GM12878 (cell line): ENCODE measurements at regions not wholly inside any gene's neighbourhood (a gene's known extent, or its start where the extent isn't known, plus 50 kb on each side); places are given as distances from the start of the nearest gene placed in this dataset.

Source experiments
- ATAC-seq: fragments of 200-7000 bp; cut with Tn5 transposase; 3 replicates; pipeline ENCODE4 v1.9.1; 2020; ENCODE audit warnings: mild to moderate bottlenecking, moderate library complexity
- BruUV-seq: library from RNA; stranded (reverse); fragments of 400-500 nt; replicated peaks from 2 replicates; lab custom pipeline; 2021; lab: Mats Ljungman, UMichigan
- CTCF ChIA-PET: fragments of 300-600 bp; sonication (Branson Sonifier 250); formaldehyde crosslinking; extraction: SDS; loops from one replicate; lab custom pipeline; 2021; ENCODE audit warnings: inconsistent platforms; lab: Yijun Ruan, JAX
- POLR2A ChIA-PET: fragments of 350-600 bp; formaldehyde crosslinking; extraction: SDS; loops from one replicate; lab custom pipeline; 2021; ENCODE audit warnings: inconsistent platforms; lab: Charles Lee
- RAD21 ChIA-PET: fragments of 300-600 bp; sonication (Branson Sonifier 250); formaldehyde crosslinking; loops from one replicate; lab custom pipeline; 2023; ENCODE audit warnings: antibody characterized with exemption; ENCODE audit not compliant: unreplicated experiment; lab: Charles Lee
- SMC1A ChIA-PET: fragments of 300-600 bp; sonication (Branson Sonifier 250); formaldehyde crosslinking; loops from one replicate; lab custom pipeline; 2023; ENCODE audit not compliant: unreplicated experiment, uncharacterized antibody; lab: Charles Lee
- DNase-seq: peaks from one replicate; pipeline ENCODE4 v3.0.0-alpha.2; 2011; ENCODE audit warnings: low read depth, low spot score
- FAIRE-seq: peaks from 3 replicates; lab custom pipeline; 2011; peaks lifted over from hg19 to GRCh38; lab: Jason Lieb, UNC
- H2AFZ ChIP-seq: 2 replicates; pipeline ENCODE4 v1.6.0; 2011; ENCODE audit warnings: low read depth, low read length, control low read depth; ENCODE audit not compliant: control insufficient read depth
- H3K27ac ChIP-seq: 2 replicates; pipeline ENCODE4 v1.5.1; 2011; ENCODE audit warnings: control low read depth; ENCODE audit not compliant: control insufficient read depth, insufficient read depth
- H3K27me3 ChIP-seq, 2 experiments: replicated peaks in 1 of 2; 2 replicates each; pipeline versions ENCODE4 v1.6.0 to v1.6.1; 2011; ENCODE audit warnings: low read length in 1 of 2; ENCODE audit not compliant: control insufficient read depth in 2 of 2, insufficient read depth in 2 of 2
- H3K36me3 ChIP-seq, 2 experiments: 2 replicates each; pipeline ENCODE4 v1.5.1; 2011; ENCODE audit warnings: low read length in 1 of 2; ENCODE audit not compliant: control insufficient read depth in 2 of 2, insufficient read depth in 2 of 2
- H3K4me1 ChIP-seq: 2 replicates; pipeline ENCODE4 v1.6.1; 2011; ENCODE audit warnings: mild to moderate bottlenecking, low read length, moderate library complexity, mixed read lengths; ENCODE audit not compliant: control insufficient read depth, insufficient read depth
- H3K4me2 ChIP-seq: 2 replicates; pipeline ENCODE4 v1.6.0; 2011; ENCODE audit warnings: control low read depth; ENCODE audit not compliant: control insufficient read depth, insufficient read depth
- H3K4me3 ChIP-seq: fragments of 200-600 bp; sonication (generic); 2 replicates; pipeline ENCODE4 v1.5.1; 2016
- H3K79me2 ChIP-seq: 2 replicates; pipeline ENCODE4 v1.6.0; 2011; ENCODE audit warnings: low read length; ENCODE audit not compliant: control insufficient read depth, insufficient read depth
- H3K9ac ChIP-seq: 2 replicates; pipeline ENCODE4 v1.8.0; 2011; ENCODE audit warnings: low read length, control low read depth, mixed read lengths; ENCODE audit not compliant: control insufficient read depth, insufficient read depth
- H3K9me3 ChIP-seq: replicated peaks from 3 replicates; pipeline ENCODE4 v1.5.1; 2011; ENCODE audit warnings: mild to moderate bottlenecking, low read length; ENCODE audit not compliant: control insufficient read depth, insufficient read depth
- H4K20me1 ChIP-seq: 2 replicates; pipeline ENCODE4 v1.6.0; 2011; ENCODE audit not compliant: control insufficient read depth, insufficient read depth
- ASH2L ChIP-seq: fragments of 300-600, 200-600 bp; sonication (generic); IDR thresholded peaks from 2 replicates; pipeline ENCODE4 v1.6.1; 2017; ENCODE audit warnings: low read depth, mild to moderate bottlenecking, borderline replicate concordance
- CHD1 ChIP-seq: IDR thresholded peaks from 2 replicates; pipeline ENCODE4 v1.6.1; 2012; ENCODE audit warnings: low read depth, low read length, improper control_type of control experiment
- CHD2 ChIP-seq: IDR thresholded peaks from 2 replicates; pipeline ENCODE4 v1.6.1; 2011; ENCODE audit warnings: low read depth, low read length, improper control_type of control experiment, borderline replicate concordance
- FOXM1 ChIP-seq: IDR thresholded peaks from 2 replicates; pipeline ENCODE4 v1.6.1; 2012; ENCODE audit warnings: low read depth, mild to moderate bottlenecking, inconsistent platforms, low read length, moderate library complexity
- HCFC1 ChIP-seq: fragments of 150-350 bp; IDR thresholded peaks from 2 replicates; pipeline ENCODE4 v1.6.1; 2014; ENCODE audit warnings: low read length
- IKZF1 ChIP-seq: fragments of 450-650 bp; conservative IDR thresholded peaks from 2 replicates; pipeline ENCODE4 v1.6.1; 2017; ENCODE audit warnings: antibody characterized with exemption, mild to moderate bottlenecking
- NR2F1 ChIP-seq: fragments of 450-650 bp; conservative IDR thresholded peaks from 2 replicates; pipeline ENCODE4 v1.6.1; 2017; ENCODE audit warnings: mild to moderate bottlenecking
- PAX5 ChIP-seq: IDR thresholded peaks from 2 replicates; pipeline ENCODE4 v1.6.1; 2011; ENCODE audit warnings: low read depth, low read length, borderline replicate concordance
- PAX8 ChIP-seq: fragments of 450-650 bp; IDR thresholded peaks from 2 replicates; pipeline ENCODE4 v1.6.1; 2017; ENCODE audit warnings: mild to moderate bottlenecking, moderate library complexity
- POLR2A ChIP-seq: IDR thresholded peaks from 2 replicates; pipeline ENCODE4 v1.6.1; 2011; ENCODE audit warnings: low read depth, mild to moderate bottlenecking, low read length
- SREBF2 ChIP-seq: IDR thresholded peaks from 2 replicates; pipeline ENCODE4 v1.6.1; 2012; ENCODE audit warnings: mild to moderate bottlenecking, low read length
- TBL1XR1 ChIP-seq: IDR thresholded peaks from 2 replicates; pipeline ENCODE4 v1.6.1; 2012; ENCODE audit warnings: low read depth, low read length, improper control_type of control experiment
- USF1 ChIP-seq: IDR thresholded peaks from 2 replicates; pipeline ENCODE4 v1.6.1; 2011; ENCODE audit warnings: borderline replicate concordance, low read depth, mild to moderate bottlenecking, moderate library complexity, mixed read lengths, low read length; ENCODE audit not compliant: insufficient read depth; ENCODE audit errors: extremely low read length
- YY1 ChIP-seq: IDR thresholded peaks from 2 replicates; pipeline ENCODE4 v1.6.1; 2011; ENCODE audit warnings: low read depth, mild to moderate bottlenecking, low read length
- ZBTB4 ChIP-seq: fragments of 450-650 bp; formaldehyde crosslinking; IDR thresholded peaks from 2 replicates; pipeline ENCODE4 v1.4.0; 2022; ENCODE audit warnings: mild to moderate bottlenecking, moderate library complexity
- ZNF687 ChIP-seq: fragments of 450-650 bp; IDR thresholded peaks from 2 replicates; pipeline ENCODE4 v1.6.1; 2017; ENCODE audit warnings: mild to moderate bottlenecking, moderate library complexity
- ZSCAN29 ChIP-seq: fragments of 450-650 bp; IDR thresholded peaks from 2 replicates; pipeline ENCODE4 v1.6.1; 2017; ENCODE audit warnings: mild to moderate bottlenecking, moderate library complexity
- WGBS: methylation state at CpG from one replicate; pipeline ENCODE4 v1.1.6; 2016; ENCODE audit warnings: low lambda C conversion rate; ENCODE audit not compliant: insufficient replicate concordance, insufficient coverage; ENCODE audit errors: missing lambda C conversion rate; 5-methylcytosine and 5-hydroxymethylcytosine counted together
- in situ Hi-C: fragments of 300-500 bp; cut with MboI; formaldehyde crosslinking; loops from 9 replicates; pipeline ENCODE4 v1.14.3; 2018; ENCODE audit warnings: mixed read lengths
- intact Hi-C: fragments of 100-400 bp; cut with micrococcal nuclease; formaldehyde crosslinking; loops from one replicate; pipeline ENCODE4 v1.14.2; 2022; ENCODE audit not compliant: unreplicated experiment

- no TSS peak for BruUV-seq
- CTCF ChIA-PET = no interaction called here
- no peak for TF ChIP-seq YY1
- TF ChIP-seq ZBTB4 (CRISPR knock-in tag) = no peak
- TF ChIP-seq CHD1 = no peak
- no peak for TF ChIP-seq ASH2L
- no peak for TF ChIP-seq USF1
- no peak for TF ChIP-seq ZSCAN29
- no peak for TF ChIP-seq TBL1XR1
- TF ChIP-seq POLR2A = no peak
- TF ChIP-seq CHD2 = no peak
- no peak for TF ChIP-seq SREBF2
- no peak for TF ChIP-seq PAX5
- TF ChIP-seq IKZF1 = no peak
- no peak for TF ChIP-seq NR2F1
- TF ChIP-seq ZNF687 = no peak
- TF ChIP-seq FOXM1 = no peak
- no peak for TF ChIP-seq PAX8
- TF ChIP-seq HCFC1 = no peak
Measured at GRCh38 chr12:91276509-91276908, 93.9 kb upstream of the DCN start.

More at GRCh38 chr12:91276509-91276908, 93.9 kb upstream of the DCN start:
- H3K9ac ChIP-seq = no peak overlapping the region
- no peaks in the 10 kb centered on the region for H3K36me3 ChIP-seq
- H3K27ac ChIP-seq = no peak overlapping the region
- ChIA-PET SMC1A (no interaction called here), POLR2A (no interaction called here), RAD21 (no interaction called here)
- H3K4me1 ChIP-seq = no peaks in the 10 kb centered on the region
- DNase-seq = no peak
- H3K9me3 ChIP-seq = no peaks in the 10 kb centered on the region
- H3K79me2 ChIP-seq = no peaks in the 10 kb centered on the region
- H3K27me3 ChIP-seq = no peaks in the 10 kb centered on the region
- no peak overlapping the region for H3K4me2 ChIP-seq
- FAIRE-seq = no peak
- no peak for ATAC-seq
- 6% methylated on average over 2 of the region's 2 CpGs for WGBS
- no peak overlapping the region for H3K4me3 ChIP-seq
- H2AFZ ChIP-seq = no peak overlapping the region
- intact Hi-C loops = no loop called here
- no peaks in the 10 kb centered on the region for H4K20me1 ChIP-seq
- in situ Hi-C loops = no loop called here
